KG1 (cell line): ENCODE measurements at regions not wholly inside any gene's neighbourhood (a gene's known extent, or its start where the extent isn't known, plus 50 kb on each side); places are given as distances from the start of the nearest gene placed in this dataset.

ENCODE experiments used
- DNase-seq: peaks from one replicate; lab custom pipeline; 2025; lab: John Stamatoyannopoulos, UW

GRCh38 chr2:66721776-66722175 is 286.9 kb downstream of the MEIS1 start:
- no peak for DNase-seq

GRCh38 chr2:66724241-66724640 is 289.3 kb downstream of the MEIS1 start:
- DNase-seq, result no peak

- peak; percentile 4 for DNase-seq
These were observed 294.7 kb downstream of the MEIS1 start for GRCh38 chr2:66729416-66730330.

- DNase-seq, result no peak
These were observed 295.5 kb downstream of the MEIS1 start for GRCh38 chr2:66730441-66730840.

GRCh38 chr2:66733364-66733999 is 298.6 kb downstream of the MEIS1 start:
- no peak for DNase-seq

GRCh38 chr2:66748939-66749338 is 314.0 kb downstream of the MEIS1 start:
- peak; percentile 24 for DNase-seq

- DNase-seq, result no peak
These were observed 314.6 kb downstream of the MEIS1 start for GRCh38 chr2:66749566-66749965.

GRCh38 chr2:66753257-66753656 is 318.3 kb downstream of the MEIS1 start:
- no peak for DNase-seq

- DNase-seq, result no peak
These were observed 318.7 kb downstream of the MEIS1 start for GRCh38 chr2:66753660-66754059.

GRCh38 chr2:66755974-66756373 is 321.0 kb downstream of the MEIS1 start:
- DNase-seq, result no peak

- DNase-seq, result no peak
These were observed 326.9 kb downstream of the MEIS1 start for GRCh38 chr2:66761826-66762225.

- DNase-seq, result no peak
These were observed 327.8 kb downstream of the MEIS1 start for GRCh38 chr2:66762761-66763160.

GRCh38 chr2:66766582-66766981 is 331.7 kb downstream of the MEIS1 start:
- DNase-seq, result no peak

- no peak for DNase-seq
These were observed 336.5 kb downstream of the MEIS1 start for GRCh38 chr2:66771359-66771976.

GRCh38 chr2:66772618-66773017 is 337.7 kb downstream of the MEIS1 start:
- DNase-seq, result no peak

- DNase-seq, result no peak
These were observed 341.0 kb downstream of the MEIS1 start for GRCh38 chr2:66775730-66776422.

GRCh38 chr2:66781804-66782203 is 346.9 kb downstream of the MEIS1 start:
- DNase-seq, result no peak

GRCh38 chr2:66782780-66783361 is 347.9 kb downstream of the MEIS1 start:
- DNase-seq, result no peak

- no peak for DNase-seq
These were observed 354.8 kb downstream of the MEIS1 start for GRCh38 chr2:66789741-66790140.

- no peak for DNase-seq
These were observed 355.8 kb downstream of the MEIS1 start for GRCh38 chr2:66790651-66791181.

GRCh38 chr2:66794070-66794469 is 359.1 kb downstream of the MEIS1 start:
- DNase-seq, result no peak

GRCh38 chr2:66794551-66794950 is 359.6 kb downstream of the MEIS1 start:
- no peak for DNase-seq
